ENCODE measurements at regions not wholly inside any gene's neighbourhood (a gene's known extent, or its start where the extent isn't known, plus 50 kb on each side); places are given as distances from the start of the nearest gene placed in this dataset.

GRCh38 chr18:29028560-29028959, 851.6 kb upstream of the CDH2 start:
- Histone ChIP-seq H3K79me2 (ENCODE audit: control insufficient read depth, insufficient read depth, low read length) (no peaks in the 10 kb centered on the region), H3K9ac (ENCODE audit: low read length) (no peak overlapping the region), H2AFZ (ENCODE audit: insufficient read depth, low read depth, low read length, poor library complexity, severe bottlenecking) (no peak overlapping the region), H3K36me3 (replicated peaks in 1 of 2; ENCODE audit: control extremely low read depth in 1 of 2, control insufficient read depth in 1 of 2, extremely low read depth in 1 of 2, insufficient read depth in 2 of 2, low read length in 1 of 2) (no peaks in the 10 kb centered on the region), H4K20me1 (ENCODE audit: control insufficient read depth, insufficient read depth, low read length, poor library complexity, severe bottlenecking) (no peaks in the 10 kb centered on the region), H3K4me3 (ENCODE audit: control extremely low read depth in 1 of 5, extremely low read depth in 1 of 5, insufficient read depth in 1 of 5, low read depth in 2 of 5, low read length in 4 of 5) (no peak overlapping the region), H3K4me2 (replicated peaks; ENCODE audit: low read depth, low read length, poor library complexity, severe bottlenecking) (no peak overlapping the region), H3K4me1 (ENCODE audit: control insufficient read depth in 2 of 2, insufficient read depth in 2 of 2, low read length in 2 of 2) (no peaks in the 10 kb centered on the region), H3K9me3 (ENCODE audit: control extremely low read depth in 1 of 3, control insufficient read depth in 2 of 3, insufficient read depth in 1 of 3, low read length in 2 of 3) (peaks cover 0 to 3% (median 0%) of the 10 kb centered on the region in 3 donors), H3K27me3 (replicated peaks in 1 of 4; ENCODE audit: control extremely low read depth in 1 of 4, control insufficient read depth in 3 of 4, insufficient read depth in 4 of 4, low read length in 3 of 4) (no peaks in the 10 kb centered on the region), H3K27ac (ENCODE audit: low read length in 2 of 2) (no peak overlapping the region)
- peaks cover 2% of the 10 kb centered on the region for H3K9me3 Mint-ChIP-seq (ENCODE audit: insufficient read depth)
- CTCF ChIA-PET, result no interaction called here
- no peaks in the 10 kb centered on the region for H3K4me1 Mint-ChIP-seq
- no peak overlapping the region for H3K27ac Mint-ChIP-seq
- WGBS (ENCODE audit: insufficient coverage), result no CpG with 5 or more reads among the region's 1 CpG
- no peak for ATAC-seq (ENCODE audit: low read depth)
- DNase-seq, result no peak
- no peak overlapping the region for H3K4me3 Mint-ChIP-seq
- H3K27me3 Mint-ChIP-seq, result no peaks in the 10 kb centered on the region
- TF ChIP-seq, protein P1, sequence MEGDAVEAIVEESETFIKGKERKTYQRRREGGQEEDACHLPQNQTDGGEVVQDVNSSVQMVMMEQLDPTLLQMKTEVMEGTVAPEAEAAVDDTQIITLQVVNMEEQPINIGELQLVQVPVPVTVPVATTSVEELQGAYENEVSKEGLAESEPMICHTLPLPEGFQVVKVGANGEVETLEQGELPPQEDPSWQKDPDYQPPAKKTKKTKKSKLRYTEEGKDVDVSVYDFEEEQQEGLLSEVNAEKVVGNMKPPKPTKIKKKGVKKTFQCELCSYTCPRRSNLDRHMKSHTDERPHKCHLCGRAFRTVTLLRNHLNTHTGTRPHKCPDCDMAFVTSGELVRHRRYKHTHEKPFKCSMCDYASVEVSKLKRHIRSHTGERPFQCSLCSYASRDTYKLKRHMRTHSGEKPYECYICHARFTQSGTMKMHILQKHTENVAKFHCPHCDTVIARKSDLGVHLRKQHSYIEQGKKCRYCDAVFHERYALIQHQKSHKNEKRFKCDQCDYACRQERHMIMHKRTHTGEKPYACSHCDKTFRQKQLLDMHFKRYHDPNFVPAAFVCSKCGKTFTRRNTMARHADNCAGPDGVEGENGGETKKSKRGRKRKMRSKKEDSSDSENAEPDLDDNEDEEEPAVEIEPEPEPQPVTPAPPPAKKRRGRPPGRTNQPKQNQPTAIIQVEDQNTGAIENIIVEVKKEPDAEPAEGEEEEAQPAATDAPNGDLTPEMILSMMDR (IDR thresholded peaks at IDR 0.05), result no peak
- intact Hi-C loops (cut with micrococcal nuclease), result no loop called here
- POLR2A ChIA-PET, result no interaction called here

DNA sequence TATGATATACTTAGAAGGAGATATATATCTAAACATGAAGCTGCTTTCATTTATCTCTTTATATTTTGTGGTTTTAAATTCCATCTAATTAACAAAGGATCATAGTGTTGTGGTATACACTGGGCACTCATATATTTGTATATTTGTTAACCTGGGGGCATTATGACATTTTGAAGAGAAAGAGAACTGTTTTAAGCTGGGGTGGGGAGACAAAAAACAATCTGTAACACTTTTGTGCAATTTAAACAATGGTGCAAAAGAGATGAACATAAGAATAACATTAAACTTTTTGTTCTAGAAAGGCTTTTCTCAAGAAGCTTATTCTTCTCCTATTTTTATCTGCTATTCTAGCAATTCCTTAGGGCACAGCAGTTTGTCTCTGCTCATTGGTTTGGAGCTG, 842.0 kb upstream of the CDH2 start:
- intact Hi-C loops (cut with micrococcal nuclease), result no loop called here
- H3K4me1 Mint-ChIP-seq, result no peaks in the 10 kb centered on the region
- POLR2A ChIA-PET, result no interaction called here

More for the DNA sequence above, 842.0 kb upstream of the CDH2 start:
- Histone ChIP-seq H3K9ac (ENCODE audit: low read length) (no peak overlapping the region), H2AFZ (ENCODE audit: insufficient read depth, low read depth, low read length, poor library complexity, severe bottlenecking) (no peak overlapping the region), H3K36me3 (replicated peaks in 1 of 2; ENCODE audit: control extremely low read depth in 1 of 2, control insufficient read depth in 1 of 2, extremely low read depth in 1 of 2, insufficient read depth in 2 of 2, low read length in 1 of 2) (no peaks in the 10 kb centered on the region), H4K20me1 (ENCODE audit: control insufficient read depth, insufficient read depth, low read length, poor library complexity, severe bottlenecking) (no peaks in the 10 kb centered on the region), H3K79me2 (ENCODE audit: control insufficient read depth, insufficient read depth, low read length) (no peaks in the 10 kb centered on the region), H3K4me1 (ENCODE audit: control insufficient read depth in 2 of 2, insufficient read depth in 2 of 2, low read length in 2 of 2) (no peaks in the 10 kb centered on the region), H3K27me3 (replicated peaks in 1 of 4; ENCODE audit: control extremely low read depth in 1 of 4, control insufficient read depth in 3 of 4, insufficient read depth in 4 of 4, low read length in 3 of 4) (no peaks in the 10 kb centered on the region), H3K9me3 (ENCODE audit: control extremely low read depth in 1 of 3, control insufficient read depth in 2 of 3, insufficient read depth in 1 of 3, low read length in 2 of 3) (no peaks in the 10 kb centered on the region), H3K4me2 (replicated peaks; ENCODE audit: low read depth, low read length, poor library complexity, severe bottlenecking) (no peak overlapping the region), H3K4me3 (ENCODE audit: control extremely low read depth in 1 of 5, extremely low read depth in 1 of 5, insufficient read depth in 1 of 5, low read depth in 2 of 5, low read length in 4 of 5) (no peak overlapping the region), H3K27ac (ENCODE audit: low read length in 2 of 2) (no peak overlapping the region)
- Mint-ChIP-seq H3K4me3 (no peak overlapping the region), H3K27me3 (no peaks in the 10 kb centered on the region), H3K9me3 (ENCODE audit: insufficient read depth) (peaks cover 5% of the 10 kb centered on the region), H3K27ac (no peak overlapping the region)
- CTCF ChIA-PET, result no interaction called here
- ATAC-seq (ENCODE audit: low read depth) (no peak), DNase-seq (no peak)
- no peak for TF ChIP-seq EZH2 (IDR thresholded peaks at IDR 0.05; ENCODE audit: borderline replicate concordance, insufficient read depth, low read depth, low read length, poor library complexity, severe bottlenecking)
- TF ChIP-seq, protein P1 (IDR thresholded peaks at IDR 0.05), result no peak

Data from B cell (primary cell).